Right lobe of liver (tissue), 4 donors: ENCODE measurements at regions not wholly inside any gene's neighbourhood (a gene's known extent, or its start where the extent isn't known, plus 50 kb on each side); places are given as distances from the start of the nearest gene placed in this dataset.

Experiments
- POLR2A ChIP-seq: fragments of 450-650 bp; IDR thresholded peaks from one replicate; pipeline ENCODE4 v1.6.1; 2017; ENCODE audit warnings: antibody characterized with exemption, mild to moderate bottlenecking
- TF ChIP-seq, protein P1 (sequence below), 4 donors: fragments of 200-600 bp in 3 of 4; fragments of 450-650 bp in 1 of 4; IDR thresholded peaks; one replicate each; pipeline versions ENCODE4 v1.5.1 to v1.8.0; 2016 to 2022; ENCODE audit warnings: antibody characterized with exemption in 4 of 4, mild to moderate bottlenecking in 2 of 4
- donor health status: DM: no; HTN: no; CAD: no.
- donor health status: DM: no; HTN: no; CAD: no.
- donor health status: DM: no; HTN: yes; CAD: no.

DNA sequence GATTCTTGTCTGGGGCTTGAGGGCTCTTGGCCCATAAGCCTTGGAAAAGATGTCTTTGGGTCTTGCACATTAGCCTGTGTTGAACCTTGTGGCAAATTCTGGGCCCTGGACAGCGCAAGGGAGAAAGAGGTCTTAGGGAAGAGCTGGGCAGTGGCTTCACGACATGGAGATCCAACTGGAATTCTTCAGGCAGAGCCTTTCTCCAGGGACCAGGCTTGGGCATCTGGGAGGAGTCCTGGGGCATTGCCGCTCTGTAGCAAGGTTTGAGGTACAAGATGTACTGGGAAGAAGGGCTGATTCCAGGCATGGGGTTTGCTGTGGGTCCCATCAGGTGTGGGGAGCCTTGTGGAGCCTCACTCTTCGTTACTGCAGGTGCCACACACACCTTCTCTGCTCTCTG, 104.0 kb upstream of the ACTRT1 start:
- TF ChIP-seq POLR2A, result no peak
- TF ChIP-seq, protein P1, sequence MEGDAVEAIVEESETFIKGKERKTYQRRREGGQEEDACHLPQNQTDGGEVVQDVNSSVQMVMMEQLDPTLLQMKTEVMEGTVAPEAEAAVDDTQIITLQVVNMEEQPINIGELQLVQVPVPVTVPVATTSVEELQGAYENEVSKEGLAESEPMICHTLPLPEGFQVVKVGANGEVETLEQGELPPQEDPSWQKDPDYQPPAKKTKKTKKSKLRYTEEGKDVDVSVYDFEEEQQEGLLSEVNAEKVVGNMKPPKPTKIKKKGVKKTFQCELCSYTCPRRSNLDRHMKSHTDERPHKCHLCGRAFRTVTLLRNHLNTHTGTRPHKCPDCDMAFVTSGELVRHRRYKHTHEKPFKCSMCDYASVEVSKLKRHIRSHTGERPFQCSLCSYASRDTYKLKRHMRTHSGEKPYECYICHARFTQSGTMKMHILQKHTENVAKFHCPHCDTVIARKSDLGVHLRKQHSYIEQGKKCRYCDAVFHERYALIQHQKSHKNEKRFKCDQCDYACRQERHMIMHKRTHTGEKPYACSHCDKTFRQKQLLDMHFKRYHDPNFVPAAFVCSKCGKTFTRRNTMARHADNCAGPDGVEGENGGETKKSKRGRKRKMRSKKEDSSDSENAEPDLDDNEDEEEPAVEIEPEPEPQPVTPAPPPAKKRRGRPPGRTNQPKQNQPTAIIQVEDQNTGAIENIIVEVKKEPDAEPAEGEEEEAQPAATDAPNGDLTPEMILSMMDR (IDR thresholded peaks at IDR 0.05), result no peak
